Smooth muscle cell of the brain vasculature (primary cell): ENCODE measurements at regions not wholly inside any gene's neighbourhood (a gene's known extent, or its start where the extent isn't known, plus 50 kb on each side); places are given as distances from the start of the nearest gene placed in this dataset.

Source experiments
- DNase-seq: peaks from one replicate; pipeline ENCODE4 v3.0.0-alpha.2; 2012; ENCODE audit warnings: low read depth, low spot score

DNA sequence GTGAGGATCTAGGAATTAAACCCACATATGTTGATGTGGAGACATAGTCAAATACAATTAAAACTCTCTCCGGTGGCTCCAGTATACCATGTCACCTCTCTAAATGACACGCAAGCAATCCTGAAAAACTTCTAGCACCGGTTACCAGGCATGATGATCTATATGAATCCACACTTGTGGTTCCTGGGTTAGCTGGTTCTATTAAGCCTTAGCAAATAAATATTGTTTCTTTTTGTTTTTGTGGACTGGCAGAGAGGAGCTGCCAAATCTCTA lies 104.8 kb downstream of the SEC61B start:
- no peak for DNase-seq

DNA sequence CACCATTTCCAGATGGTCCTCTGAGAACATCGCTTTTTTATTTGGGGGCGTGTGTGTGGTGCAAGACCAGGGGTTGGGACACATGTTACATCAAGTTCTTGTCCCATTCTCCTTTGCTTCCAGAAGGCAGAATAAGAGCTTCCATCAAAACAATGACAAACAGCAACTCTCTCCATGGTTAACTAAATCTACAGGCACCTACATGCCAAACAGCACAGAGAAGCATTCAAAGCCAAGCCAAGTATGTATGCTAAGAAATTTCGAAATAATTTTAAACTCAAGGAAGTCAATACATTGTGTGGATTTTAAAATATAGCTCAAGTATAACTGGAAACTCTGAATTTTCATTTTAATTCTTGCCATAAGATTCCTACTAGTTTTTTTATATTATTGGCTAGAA lies 105.6 kb downstream of the SEC61B start:
- DNase-seq, result no peak

DNA sequence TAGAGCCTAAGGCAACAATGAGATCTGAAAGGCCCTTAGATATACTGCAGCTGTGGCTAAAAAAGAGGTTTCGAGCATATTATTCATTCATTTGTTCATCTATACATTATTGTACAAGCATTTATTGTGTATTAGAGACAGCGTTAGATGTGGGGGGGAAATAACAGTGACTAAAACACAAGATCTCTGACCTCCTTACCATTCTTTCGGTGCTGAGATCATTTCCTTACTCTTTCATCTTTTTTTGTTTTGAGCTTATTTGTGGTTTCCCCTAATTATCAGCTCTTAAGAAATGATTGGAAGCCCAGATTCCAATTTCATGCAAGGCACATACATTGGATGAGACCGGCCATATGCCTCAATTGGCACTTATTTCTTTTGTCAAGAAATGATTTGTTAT lies 113.2 kb downstream of the SEC61B start:
- no peak for DNase-seq

DNA sequence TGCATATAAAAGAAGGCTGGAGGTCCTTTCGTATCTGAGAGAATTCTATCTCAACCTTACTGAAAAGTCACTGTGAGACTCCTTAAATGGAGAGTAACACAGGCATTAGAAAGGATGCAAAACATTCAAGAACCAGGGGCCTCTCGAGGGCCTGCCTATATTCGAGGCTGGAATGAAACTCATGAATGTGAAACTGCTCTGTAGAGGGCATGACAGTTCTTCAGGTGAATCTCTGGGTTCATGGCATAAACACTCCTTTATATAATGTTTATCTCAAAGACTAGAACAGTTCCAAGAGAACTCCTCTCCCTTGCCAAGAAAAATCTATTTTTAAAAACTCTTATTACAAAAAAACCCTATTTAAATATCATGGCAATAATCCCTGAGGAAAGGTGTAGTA lies 113.9 kb downstream of the SEC61B start:
- no peak for DNase-seq

GRCh38 chr9:99336531-99336930 lies 114.4 kb downstream of the SEC61B start:
- no peak for DNase-seq

DNA sequence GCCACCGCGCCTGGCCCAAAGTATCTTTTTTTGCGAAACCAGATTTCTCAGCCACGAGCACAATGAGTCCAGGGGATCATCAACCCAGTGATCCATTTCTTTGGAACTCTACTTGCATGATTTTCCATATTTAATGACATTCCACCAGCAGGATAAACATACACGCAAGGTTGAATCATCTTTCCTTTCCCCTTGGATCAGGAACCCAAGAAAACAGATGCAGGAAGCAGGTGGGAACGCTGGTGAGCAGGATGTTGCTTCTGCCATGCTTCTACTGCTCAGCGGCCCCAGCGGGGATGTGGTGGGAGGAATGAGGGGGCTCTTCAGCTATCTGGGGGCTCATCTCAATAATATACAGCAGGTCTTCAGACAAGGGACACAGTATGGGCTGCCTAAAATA lies 118.2 kb downstream of the SEC61B start:
- no peak for DNase-seq

- no peak for DNase-seq
These were observed 119.6 kb downstream of the SEC61B start for GRCh38 chr9:99341686-99342085.

- DNase-seq, result no peak
These were observed 123.4 kb downstream of the SEC61B start for GRCh38 chr9:99345451-99345850.

GRCh38 chr9:99345942-99346341 lies 123.9 kb downstream of the SEC61B start:
- no peak for DNase-seq

DNA sequence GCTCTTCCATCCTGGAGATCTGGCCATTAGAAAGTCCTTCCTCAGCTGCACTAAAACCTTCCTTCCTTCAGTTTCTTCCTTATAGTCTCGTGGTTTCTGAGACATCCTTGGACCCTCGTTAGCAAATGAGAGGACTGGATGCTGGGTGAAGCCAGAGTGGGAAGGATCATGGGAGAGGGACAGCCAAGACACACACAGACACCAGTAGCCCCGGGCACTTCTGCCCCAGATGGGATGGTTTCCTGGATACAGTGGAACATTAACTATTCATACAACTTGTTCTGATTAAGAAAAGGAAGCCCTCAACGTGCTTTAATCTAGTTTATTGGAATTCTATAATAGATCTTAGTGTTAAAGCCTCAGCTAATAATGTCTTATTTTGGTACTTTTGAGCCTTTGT lies 125.5 kb downstream of the SEC61B start:
- no peak for DNase-seq

DNA sequence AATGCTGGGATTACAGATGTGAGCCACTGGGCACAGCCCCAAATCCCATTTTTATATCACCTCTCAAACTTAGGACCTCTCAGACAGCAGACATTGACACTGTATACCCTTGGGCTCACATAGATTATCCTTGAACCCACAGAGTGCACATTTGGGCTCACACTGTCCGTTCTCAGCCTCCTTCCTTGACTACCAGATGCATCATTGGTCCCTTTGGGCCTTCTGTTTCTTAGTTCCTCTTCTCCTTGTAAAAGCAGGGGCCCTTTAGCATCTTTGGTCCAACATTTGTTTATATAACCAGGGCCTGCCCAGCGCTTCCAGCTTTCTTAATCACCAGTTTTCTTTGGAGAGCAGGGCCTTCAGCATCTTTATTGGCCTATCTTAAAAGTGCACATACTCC lies 126.2 kb downstream of the SEC61B start:
- no peak for DNase-seq

DNA sequence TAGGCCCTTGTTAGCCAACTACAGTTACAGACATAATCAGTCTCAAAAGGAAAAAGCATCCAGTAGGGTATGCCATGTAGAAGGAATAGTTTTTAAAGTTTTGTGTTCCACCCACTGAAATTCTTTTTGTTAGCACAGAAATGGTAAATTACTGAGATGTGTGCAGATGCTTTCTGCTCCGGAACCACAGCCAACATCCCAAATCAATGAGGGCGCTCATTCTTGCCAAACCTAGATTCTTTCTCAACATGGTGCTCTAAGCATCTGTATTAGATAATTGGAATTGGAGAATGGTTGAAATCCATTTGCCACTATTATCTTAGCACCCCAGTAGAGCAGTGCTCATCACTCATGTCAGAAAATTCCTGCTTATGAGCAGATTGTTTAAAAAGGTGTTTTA lies 127.8 kb downstream of the SEC61B start:
- no peak for DNase-seq

GRCh38 chr9:99350461-99350860 lies 128.4 kb downstream of the SEC61B start:
- no peak for DNase-seq

- no peak for DNase-seq
These were observed 129.6 kb downstream of the SEC61B start for GRCh38 chr9:99351647-99352046.

- no peak for DNase-seq
These were observed 130.7 kb downstream of the SEC61B start for GRCh38 chr9:99352826-99353225.

- no peak for DNase-seq
These were observed 131.3 kb downstream of the SEC61B start for GRCh38 chr9:99353408-99353807.

DNA sequence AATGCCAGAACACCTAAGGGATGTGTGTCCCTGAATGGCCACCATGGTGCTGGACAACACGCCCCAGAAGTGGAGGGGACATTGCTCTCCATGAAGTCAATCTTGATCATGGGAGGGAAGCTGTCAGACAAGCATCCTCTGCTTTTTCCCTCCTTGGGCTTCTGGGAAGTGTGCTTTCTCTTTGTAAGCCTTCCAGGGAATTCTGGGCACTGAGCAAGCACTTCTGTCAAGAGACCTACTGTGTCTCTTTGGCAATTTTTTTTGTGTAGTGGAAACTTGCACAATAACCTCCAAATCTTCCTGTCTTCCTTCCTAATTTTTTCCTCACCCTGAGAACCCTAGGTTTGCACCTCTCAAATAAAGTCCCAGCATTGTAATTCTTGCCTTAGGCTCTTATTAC lies 132.0 kb downstream of the SEC61B start:
- DNase-seq, result no peak

- no peak for DNase-seq
These were observed 134.5 kb downstream of the SEC61B start for GRCh38 chr9:99356512-99356971.

DNA sequence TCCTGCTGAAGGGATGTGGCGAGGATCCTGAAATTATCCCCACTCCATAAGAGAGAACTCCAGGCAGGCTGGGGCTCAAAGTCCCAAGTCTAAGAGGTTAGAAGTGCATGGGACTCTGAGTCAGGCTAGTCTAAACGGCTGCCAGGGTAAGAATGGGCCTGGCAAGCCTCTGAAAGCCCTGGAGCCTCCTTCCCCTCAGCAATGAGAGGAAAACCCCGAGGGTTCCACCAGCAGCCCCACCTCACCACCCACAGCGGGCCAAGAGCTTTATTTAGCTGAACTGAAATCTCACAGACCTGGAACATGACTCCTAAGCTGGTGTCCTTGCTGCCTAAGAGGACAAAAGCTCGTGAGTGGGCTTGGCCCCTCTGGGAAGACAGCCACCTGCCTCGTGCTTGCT lies 135.5 kb downstream of the SEC61B start:
- DNase-seq, result no peak

DNA sequence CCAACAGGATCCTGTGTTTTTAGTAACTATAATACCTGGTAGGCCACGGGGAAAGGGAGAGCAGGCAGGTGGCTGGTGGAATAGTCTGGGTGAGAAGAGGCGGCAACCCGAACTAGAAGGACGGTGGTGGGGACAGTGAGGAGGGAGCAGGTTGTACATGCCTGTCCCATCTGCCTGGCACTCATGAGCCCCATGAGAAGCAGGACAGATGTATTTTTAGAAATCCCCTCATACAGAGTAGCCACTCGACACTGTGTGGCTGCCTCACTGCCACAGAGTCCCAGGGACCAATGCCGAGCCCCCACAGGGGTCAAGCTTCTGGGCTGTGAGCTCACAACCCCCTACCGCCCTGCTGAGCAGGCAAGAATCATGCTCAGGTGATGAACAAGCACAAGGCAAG lies 136.6 kb downstream of the SEC61B start:
- no peak for DNase-seq

GRCh38 chr9:99359336-99359735 lies 137.3 kb downstream of the SEC61B start:
- DNase-seq, result no peak

GRCh38 chr9:99360026-99360425 lies 137.9 kb downstream of the SEC61B start:
- no peak for DNase-seq

GRCh38 chr9:99361817-99362216 lies 139.7 kb downstream of the SEC61B start:
- no peak for DNase-seq

GRCh38 chr9:99362321-99362720 lies 140.2 kb downstream of the SEC61B start:
- no peak for DNase-seq

- DNase-seq, result no peak
These were observed 141.4 kb downstream of the SEC61B start for GRCh38 chr9:99363509-99363908.
